ENCODE measurements at regions not wholly inside any gene's neighbourhood (a gene's known extent, or its start where the extent isn't known, plus 50 kb on each side); places are given as distances from the start of the nearest gene placed in this dataset.

DNA sequence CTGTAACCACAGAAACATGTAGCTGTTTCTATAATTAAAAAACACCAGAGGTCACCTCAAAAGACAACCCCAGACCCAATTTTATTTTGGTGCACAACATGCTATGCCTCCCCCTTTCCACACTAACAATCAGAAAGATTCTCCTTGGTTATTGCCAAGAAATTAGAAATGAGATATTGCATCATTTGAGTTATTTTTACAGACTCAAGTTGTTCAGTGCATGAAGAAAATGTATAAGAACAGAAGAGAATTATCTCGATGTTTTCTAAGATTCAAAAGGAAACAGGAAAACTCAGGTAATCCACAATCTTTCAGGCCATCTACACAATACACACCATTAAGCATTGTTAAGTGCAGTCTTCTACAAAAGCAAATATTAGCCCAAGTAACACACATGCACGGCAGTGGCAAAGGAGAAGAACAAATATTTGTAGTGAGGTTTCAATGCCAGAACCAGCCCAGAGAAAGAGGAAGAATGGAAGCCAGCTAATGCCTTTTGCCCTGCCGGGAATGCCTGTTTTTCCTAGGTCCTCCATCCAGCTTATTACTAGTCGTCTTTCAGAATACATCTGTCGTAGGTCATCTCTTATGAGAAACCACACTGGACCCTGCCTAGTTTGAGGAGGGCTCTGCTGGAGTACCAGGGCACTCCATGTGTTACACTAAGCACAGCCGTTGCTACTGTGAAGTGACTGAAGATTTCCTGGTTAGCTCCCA lies 67.6 kb upstream of the C1GALT1 start:
- H3K79me2 ChIP-seq (ENCODE audit: low read length): no peaks in the 10 kb centered on the region
- H3K4me1 ChIP-seq (ENCODE audit: low read length): no peaks in the 10 kb centered on the region
- H3K9me2 ChIP-seq (replicated peaks; ENCODE audit: insufficient read depth, low read length): no peaks in the 10 kb centered on the region
- H3K4me3 ChIP-seq (ENCODE audit: low read length): no peak overlapping the region
- H3K27ac ChIP-seq (ENCODE audit: low read length): no peak overlapping the region
- H3K27me3 ChIP-seq (replicated peaks; ENCODE audit: insufficient read depth, low read length): no peaks in the 10 kb centered on the region
- no peaks in the 10 kb centered on the region for H3K9me3 ChIP-seq (replicated peaks; ENCODE audit: insufficient read depth, low read length)
- H3K36me3 ChIP-seq (replicated peaks; ENCODE audit: insufficient read depth, low read length): no peaks in the 10 kb centered on the region
- H2AFZ ChIP-seq (ENCODE audit: low read length): no peak overlapping the region
- H3F3A ChIP-seq (ENCODE audit: insufficient read depth, low read length): no peaks in the 10 kb centered on the region
- H3K9ac ChIP-seq (ENCODE audit: low read length): no peak overlapping the region
- no peaks in the 10 kb centered on the region for H4K20me1 ChIP-seq (ENCODE audit: insufficient read depth, low read length)
- no peak overlapping the region for H3K4me2 ChIP-seq (ENCODE audit: low read depth, low read length)
- DNase-seq: no peak
- TF ChIP-seq EZH2phosphoT487 (IDR thresholded peaks at IDR 0.05; ENCODE audit: low read length) (no peak), EZH2 (optimal IDR thresholded peaks at IDR 0.05; ENCODE audit: low read depth, low read length) (no peak)
- TF ChIP-seq, protein P1, sequence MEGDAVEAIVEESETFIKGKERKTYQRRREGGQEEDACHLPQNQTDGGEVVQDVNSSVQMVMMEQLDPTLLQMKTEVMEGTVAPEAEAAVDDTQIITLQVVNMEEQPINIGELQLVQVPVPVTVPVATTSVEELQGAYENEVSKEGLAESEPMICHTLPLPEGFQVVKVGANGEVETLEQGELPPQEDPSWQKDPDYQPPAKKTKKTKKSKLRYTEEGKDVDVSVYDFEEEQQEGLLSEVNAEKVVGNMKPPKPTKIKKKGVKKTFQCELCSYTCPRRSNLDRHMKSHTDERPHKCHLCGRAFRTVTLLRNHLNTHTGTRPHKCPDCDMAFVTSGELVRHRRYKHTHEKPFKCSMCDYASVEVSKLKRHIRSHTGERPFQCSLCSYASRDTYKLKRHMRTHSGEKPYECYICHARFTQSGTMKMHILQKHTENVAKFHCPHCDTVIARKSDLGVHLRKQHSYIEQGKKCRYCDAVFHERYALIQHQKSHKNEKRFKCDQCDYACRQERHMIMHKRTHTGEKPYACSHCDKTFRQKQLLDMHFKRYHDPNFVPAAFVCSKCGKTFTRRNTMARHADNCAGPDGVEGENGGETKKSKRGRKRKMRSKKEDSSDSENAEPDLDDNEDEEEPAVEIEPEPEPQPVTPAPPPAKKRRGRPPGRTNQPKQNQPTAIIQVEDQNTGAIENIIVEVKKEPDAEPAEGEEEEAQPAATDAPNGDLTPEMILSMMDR (IDR thresholded peaks at IDR 0.05; ENCODE audit: low read length): no peak

DNA sequence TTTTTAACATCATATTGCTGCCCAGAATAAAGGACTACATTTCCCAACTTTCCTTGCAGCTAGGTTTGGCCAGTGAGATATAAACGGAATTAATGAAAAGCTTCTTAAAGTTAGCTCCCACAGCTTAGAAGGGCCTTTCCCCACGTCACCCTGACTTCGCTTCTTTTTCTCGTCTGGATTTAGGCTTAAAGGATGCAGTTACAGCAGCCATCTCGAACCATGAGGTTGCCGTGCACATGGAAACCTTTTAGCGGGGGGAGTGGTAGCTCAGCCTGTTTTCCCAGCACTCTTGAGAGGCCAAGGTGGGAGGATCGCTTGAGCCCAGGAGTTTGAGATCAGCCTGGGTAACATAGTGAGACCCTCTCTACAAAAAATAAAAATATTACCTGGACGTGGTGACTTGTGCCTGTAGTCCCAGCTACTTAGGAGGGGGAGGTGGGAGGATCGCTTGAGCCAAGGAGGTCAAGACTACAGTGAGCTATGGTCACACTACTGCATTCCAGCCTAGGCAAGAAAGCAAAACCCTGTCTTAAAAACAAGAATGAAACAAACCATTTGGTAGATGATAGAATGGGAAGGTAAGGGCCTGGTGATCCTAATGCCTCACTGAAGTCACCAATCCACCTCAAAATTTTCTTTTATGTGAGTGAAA lies 64.3 kb upstream of the C1GALT1 start:
- DNase-seq: no peak
- Histone ChIP-seq H3K9me3 (replicated peaks; ENCODE audit: insufficient read depth, low read length) (no peaks in the 10 kb centered on the region), H3K4me3 (ENCODE audit: low read length) (no peak overlapping the region), H3K4me1 (ENCODE audit: low read length) (no peaks in the 10 kb centered on the region), H3K79me2 (ENCODE audit: low read length) (no peaks in the 10 kb centered on the region), H3K27me3 (replicated peaks; ENCODE audit: insufficient read depth, low read length) (no peaks in the 10 kb centered on the region), H2AFZ (ENCODE audit: low read length) (no peak overlapping the region), H3K9me2 (replicated peaks; ENCODE audit: insufficient read depth, low read length) (no peaks in the 10 kb centered on the region), H3K27ac (ENCODE audit: low read length) (no peak overlapping the region), H3K36me3 (replicated peaks; ENCODE audit: insufficient read depth, low read length) (no peaks in the 10 kb centered on the region), H3F3A (ENCODE audit: insufficient read depth, low read length) (no peaks in the 10 kb centered on the region), H3K4me2 (ENCODE audit: low read depth, low read length) (no peak overlapping the region), H3K9ac (ENCODE audit: low read length) (no peak overlapping the region), H4K20me1 (ENCODE audit: insufficient read depth, low read length) (no peaks in the 10 kb centered on the region)
- TF ChIP-seq EZH2 (optimal IDR thresholded peaks at IDR 0.05; ENCODE audit: low read depth, low read length): no peak
- no peak for TF ChIP-seq EZH2phosphoT487 (IDR thresholded peaks at IDR 0.05; ENCODE audit: low read length)
- TF ChIP-seq, protein P1 (IDR thresholded peaks at IDR 0.05; ENCODE audit: low read length): no peak

DNA sequence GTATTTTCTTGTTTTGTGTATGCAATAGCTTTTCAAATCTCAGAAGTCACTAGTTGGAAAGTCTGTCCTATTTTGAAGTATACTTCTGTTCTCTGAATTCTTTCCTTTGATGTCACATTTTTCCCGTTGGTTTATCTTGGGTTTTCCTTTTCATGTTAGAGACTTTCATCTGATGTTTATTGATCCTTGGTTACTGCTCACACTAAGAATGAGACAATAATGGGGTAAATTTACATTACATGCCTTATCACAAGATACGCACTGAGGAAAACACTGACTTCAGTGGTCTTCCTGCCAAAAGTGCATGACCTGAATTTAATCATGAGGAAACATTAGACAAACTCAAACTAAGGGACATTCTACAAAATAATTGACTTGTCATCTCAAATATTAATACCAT lies 63.5 kb upstream of the C1GALT1 start:
- TF ChIP-seq EZH2phosphoT487 (IDR thresholded peaks at IDR 0.05; ENCODE audit: low read length): no peak
- TF ChIP-seq EZH2 (optimal IDR thresholded peaks at IDR 0.05; ENCODE audit: low read depth, low read length): no peak
- H3K36me3 ChIP-seq (replicated peaks; ENCODE audit: insufficient read depth, low read length): no peaks in the 10 kb centered on the region
- H3K9ac ChIP-seq (ENCODE audit: low read length): no peak overlapping the region
- no peaks in the 10 kb centered on the region for H3K4me1 ChIP-seq (ENCODE audit: low read length)
- H2AFZ ChIP-seq (ENCODE audit: low read length): no peak overlapping the region
- H4K20me1 ChIP-seq (ENCODE audit: insufficient read depth, low read length): no peaks in the 10 kb centered on the region
- no peak overlapping the region for H3K27ac ChIP-seq (ENCODE audit: low read length)
- H3K9me2 ChIP-seq (replicated peaks; ENCODE audit: insufficient read depth, low read length): no peaks in the 10 kb centered on the region
- no peaks in the 10 kb centered on the region for H3K9me3 ChIP-seq (replicated peaks; ENCODE audit: insufficient read depth, low read length)
- no peaks in the 10 kb centered on the region for H3F3A ChIP-seq (ENCODE audit: insufficient read depth, low read length)
- H3K27me3 ChIP-seq (replicated peaks; ENCODE audit: insufficient read depth, low read length): no peaks in the 10 kb centered on the region
- H3K4me3 ChIP-seq (ENCODE audit: low read length): no peak overlapping the region
- H3K4me2 ChIP-seq (ENCODE audit: low read depth, low read length): no peak overlapping the region
- DNase-seq: no peak
- H3K79me2 ChIP-seq (ENCODE audit: low read length): no peaks in the 10 kb centered on the region

GRCh38 chr7:7119729-7120128 lies 62.6 kb upstream of the C1GALT1 start:
- Histone ChIP-seq H3K27ac (ENCODE audit: low read length) (no peak overlapping the region), H3K4me2 (ENCODE audit: low read depth, low read length) (no peak overlapping the region), H3K79me2 (ENCODE audit: low read length) (no peaks in the 10 kb centered on the region), H4K20me1 (ENCODE audit: insufficient read depth, low read length) (no peaks in the 10 kb centered on the region), H3K4me1 (ENCODE audit: low read length) (no peaks in the 10 kb centered on the region), H3K9me3 (replicated peaks; ENCODE audit: insufficient read depth, low read length) (no peaks in the 10 kb centered on the region), H3K27me3 (replicated peaks; ENCODE audit: insufficient read depth, low read length) (no peaks in the 10 kb centered on the region), H2AFZ (ENCODE audit: low read length) (no peak overlapping the region), H3K4me3 (ENCODE audit: low read length) (no peak overlapping the region), H3K9ac (ENCODE audit: low read length) (no peak overlapping the region), H3K9me2 (replicated peaks; ENCODE audit: insufficient read depth, low read length) (no peaks in the 10 kb centered on the region), H3F3A (ENCODE audit: insufficient read depth, low read length) (no peaks in the 10 kb centered on the region), H3K36me3 (replicated peaks; ENCODE audit: insufficient read depth, low read length) (no peaks in the 10 kb centered on the region)
- DNase-seq: no peak
- TF ChIP-seq, protein P1 (IDR thresholded peaks at IDR 0.05; ENCODE audit: low read length): no peak
- TF ChIP-seq EZH2phosphoT487 (IDR thresholded peaks at IDR 0.05; ENCODE audit: low read length) (no peak), EZH2 (optimal IDR thresholded peaks at IDR 0.05; ENCODE audit: low read depth, low read length) (no peak)
